ENCODE measurements at regions not wholly inside any gene's neighbourhood (a gene's known extent, or its start where the extent isn't known, plus 50 kb on each side); places are given as distances from the start of the nearest gene placed in this dataset.

DNA sequence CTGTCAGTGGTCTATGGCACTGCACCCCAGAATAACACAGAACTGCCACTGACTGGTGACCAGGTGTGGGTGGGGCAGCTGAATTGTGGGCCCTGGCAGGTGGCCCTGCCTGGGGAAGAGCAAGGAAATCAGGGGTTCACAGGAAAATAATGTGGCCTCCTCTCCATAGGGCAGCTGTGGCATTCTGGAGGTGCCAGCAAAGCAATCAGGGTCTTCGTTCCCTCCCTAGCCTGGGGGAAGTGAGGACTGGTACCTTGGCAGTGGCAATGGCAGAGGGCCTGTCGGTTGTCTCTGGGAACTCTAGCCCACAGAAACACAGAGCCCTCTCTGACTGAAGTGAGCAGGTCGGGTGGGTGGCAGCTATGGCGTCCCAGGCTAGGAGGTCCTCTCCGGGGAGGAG is 223.0 kb downstream of the GRIA2 start:
- no peak for DNase-seq

DNA sequence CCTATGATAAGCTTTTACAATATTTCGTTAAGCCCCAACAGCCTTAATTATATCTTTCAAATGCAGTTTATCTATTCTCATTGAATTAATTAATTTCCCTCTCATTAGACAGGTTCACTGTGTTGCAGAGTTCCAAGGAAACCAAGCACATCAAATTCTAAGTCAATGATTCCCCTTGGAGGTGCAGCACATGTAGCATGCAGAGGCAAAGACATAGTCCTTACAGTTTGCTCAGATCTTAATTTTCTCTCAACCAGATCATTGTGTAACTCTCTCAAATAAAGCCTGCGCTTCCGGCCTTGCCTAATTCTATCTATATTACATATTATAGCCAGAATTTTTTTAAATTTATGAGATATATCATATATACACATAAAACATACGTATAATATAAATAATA is 205.4 kb downstream of the GRIA2 start:
- DNase-seq: no peak

DNA sequence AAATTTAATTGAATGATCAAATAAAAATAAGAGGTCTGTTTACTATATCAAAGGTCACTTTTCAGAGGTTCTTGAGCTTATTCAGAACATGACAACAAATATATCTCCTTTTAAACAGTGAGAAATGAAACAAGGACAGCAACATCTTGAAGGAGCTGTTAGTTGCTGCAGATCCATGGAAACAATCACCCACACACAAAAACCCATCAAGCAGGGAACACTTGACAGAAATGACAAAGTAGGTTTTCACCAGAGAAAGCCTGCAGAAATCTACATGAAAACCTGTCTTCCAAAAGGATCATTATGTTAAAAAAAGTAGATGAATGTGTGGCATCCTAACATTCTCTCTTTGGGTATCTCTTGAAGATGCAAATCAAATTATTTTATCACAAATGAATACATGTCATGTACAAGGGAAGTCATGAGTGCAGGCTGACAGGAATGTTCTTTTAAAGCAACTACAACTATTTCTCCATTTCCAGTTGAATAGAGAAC is 203.0 kb downstream of the GRIA2 start:
- no peak for DNase-seq

DNA sequence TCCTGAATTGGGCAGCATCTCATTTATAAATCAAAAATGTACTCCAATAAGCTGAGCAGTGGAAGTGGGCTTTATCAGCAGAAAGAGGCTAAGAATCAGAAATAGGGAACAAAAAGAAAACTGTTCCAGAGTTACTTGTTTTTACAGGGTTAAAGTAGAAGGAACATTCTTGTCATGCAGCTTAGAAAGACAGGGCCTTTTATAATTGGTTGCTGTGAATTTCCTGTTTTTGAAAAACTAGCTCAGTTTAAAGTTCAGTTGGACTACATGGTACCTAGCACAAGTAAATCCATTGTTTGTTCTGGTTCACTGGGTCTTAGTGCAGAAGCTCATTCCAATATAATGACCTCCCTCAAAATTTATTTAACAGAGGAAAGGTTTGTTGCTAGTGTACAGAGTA is 200.8 kb downstream of the GRIA2 start:
- DNase-seq: no peak
